ENCODE measurements at regions not wholly inside any gene's neighbourhood (a gene's known extent, or its start where the extent isn't known, plus 50 kb on each side); places are given as distances from the start of the nearest gene placed in this dataset.

GRCh38 chr15:69599271-69599670, 146.7 kb downstream of the RPLP1 start:
- 82% methylated on average over 5 of the region's 5 CpGs for WGBS (ENCODE audit: insufficient coverage)

GRCh38 chr15:69600556-69601085, 148.0 kb downstream of the RPLP1 start:
- no peak overlapping the region for H3K4me3 ChIP-seq (ENCODE audit: low read length)

More at GRCh38 chr15:69599271-69599670, 146.7 kb downstream of the RPLP1 start:
- no peak overlapping the region for H3K27ac ChIP-seq (ENCODE audit: low read length)
- H3K4me1 ChIP-seq (ENCODE audit: control insufficient read depth, insufficient read depth, low read length) = peaks cover 26% of the 10 kb centered on the region
- DNase-seq = no peak
- H3K4me3 ChIP-seq (ENCODE audit: low read length) = no peak overlapping the region
- no peaks in the 10 kb centered on the region for H3K36me3 ChIP-seq (ENCODE audit: control insufficient read depth, insufficient read depth, low read length)
- peaks cover 22% of the 10 kb centered on the region for H3K27me3 ChIP-seq (ENCODE audit: control insufficient read depth, insufficient read depth, low read length)
- peaks cover 3% of the 10 kb centered on the region for H3K9me3 ChIP-seq (replicated peaks; ENCODE audit: control insufficient read depth, low read depth, low read length)

GRCh38 chr15:69601711-69602504, 149.3 kb downstream of the RPLP1 start:
- H3K36me3 ChIP-seq (ENCODE audit: control insufficient read depth, insufficient read depth, low read length) = no peaks in the 10 kb centered on the region
- H3K27ac ChIP-seq (ENCODE audit: low read length) = no peak overlapping the region
- peaks cover 4% of the 10 kb centered on the region for H3K4me1 ChIP-seq (ENCODE audit: control insufficient read depth, insufficient read depth, low read length)
- no peak overlapping the region for H3K4me3 ChIP-seq (ENCODE audit: low read length)
- H3K9me3 ChIP-seq (replicated peaks; ENCODE audit: control insufficient read depth, low read depth, low read length) = peaks cover 3% of the 10 kb centered on the region
- DNase-seq = no peak
- WGBS (ENCODE audit: insufficient coverage) = 86% methylated on average over 3 of the region's 7 CpGs
- H3K27me3 ChIP-seq (ENCODE audit: control insufficient read depth, insufficient read depth, low read length) = peaks cover 22% of the 10 kb centered on the region

More at GRCh38 chr15:69600556-69601085, 148.0 kb downstream of the RPLP1 start:
- Histone ChIP-seq H3K4me1 (ENCODE audit: control insufficient read depth, insufficient read depth, low read length) (peaks cover 12% of the 10 kb centered on the region), H3K27me3 (ENCODE audit: control insufficient read depth, insufficient read depth, low read length) (peaks cover 22% of the 10 kb centered on the region), H3K9me3 (replicated peaks; ENCODE audit: control insufficient read depth, low read depth, low read length) (peaks cover 3% of the 10 kb centered on the region), H3K36me3 (ENCODE audit: control insufficient read depth, insufficient read depth, low read length) (no peaks in the 10 kb centered on the region), H3K27ac (ENCODE audit: low read length) (no peak overlapping the region)
- whole genome bisulfite sequencing (ENCODE audit: insufficient coverage) = 89% methylated on average over 3 of the region's 3 CpGs
- no peak for DNase-seq

GRCh38 chr15:69602921-69603320, 150.3 kb downstream of the RPLP1 start:
- no peak for DNase-seq
- peaks cover 22% of the 10 kb centered on the region for H3K27me3 ChIP-seq (ENCODE audit: control insufficient read depth, insufficient read depth, low read length)
- no peaks in the 10 kb centered on the region for H3K36me3 ChIP-seq (ENCODE audit: control insufficient read depth, insufficient read depth, low read length)
- H3K4me3 ChIP-seq (ENCODE audit: low read length) = no peak overlapping the region
- WGBS (ENCODE audit: insufficient coverage) = 71% methylated on average over 4 of the region's 4 CpGs
- H3K9me3 ChIP-seq (replicated peaks; ENCODE audit: control insufficient read depth, low read depth, low read length) = peaks cover 3% of the 10 kb centered on the region
- no peak overlapping the region for H3K27ac ChIP-seq (ENCODE audit: low read length)
- H3K4me1 ChIP-seq (ENCODE audit: control insufficient read depth, insufficient read depth, low read length) = no peaks in the 10 kb centered on the region

- no CpG with 5 or more reads among the region's 1 CpG for WGBS (ENCODE audit: insufficient coverage)
- H3K36me3 ChIP-seq (ENCODE audit: control insufficient read depth, insufficient read depth, low read length) = no peaks in the 10 kb centered on the region
- DNase-seq = no peak
- peaks cover 20% of the 10 kb centered on the region for H3K27me3 ChIP-seq (ENCODE audit: control insufficient read depth, insufficient read depth, low read length)
- H3K9me3 ChIP-seq (replicated peaks; ENCODE audit: control insufficient read depth, low read depth, low read length) = no peaks in the 10 kb centered on the region
- H3K27ac ChIP-seq (ENCODE audit: low read length) = no peak overlapping the region
- no peak overlapping the region for H3K4me3 ChIP-seq (ENCODE audit: low read length)
- no peaks in the 10 kb centered on the region for H3K4me1 ChIP-seq (ENCODE audit: control insufficient read depth, insufficient read depth, low read length)
Observed at GRCh38 chr15:69603369-69604071, 150.9 kb downstream of the RPLP1 start.

GRCh38 chr15:69604072-69604411, 151.4 kb downstream of the RPLP1 start:
- Histone ChIP-seq H3K4me3 (ENCODE audit: low read length) (no peak overlapping the region), H3K27ac (ENCODE audit: low read length) (no peak overlapping the region), H3K9me3 (replicated peaks; ENCODE audit: control insufficient read depth, low read depth, low read length) (no peaks in the 10 kb centered on the region), H3K27me3 (ENCODE audit: control insufficient read depth, insufficient read depth, low read length) (peaks cover 20% of the 10 kb centered on the region), H3K36me3 (ENCODE audit: control insufficient read depth, insufficient read depth, low read length) (no peaks in the 10 kb centered on the region), H3K4me1 (ENCODE audit: control insufficient read depth, insufficient read depth, low read length) (no peaks in the 10 kb centered on the region)
- WGBS (ENCODE audit: insufficient coverage) = 17% methylated on average over 1 of the region's 4 CpGs
- DNase-seq = no peak

- H3K4me3 ChIP-seq (ENCODE audit: low read length) = no peak overlapping the region
- H3K27me3 ChIP-seq (ENCODE audit: control insufficient read depth, insufficient read depth, low read length) = peaks cover 7% of the 10 kb centered on the region
- no peak for DNase-seq
- no peak overlapping the region for H3K27ac ChIP-seq (ENCODE audit: low read length)
- WGBS (ENCODE audit: insufficient coverage) = 51% methylated on average over 4 of the region's 5 CpGs
- no peaks in the 10 kb centered on the region for H3K9me3 ChIP-seq (replicated peaks; ENCODE audit: control insufficient read depth, low read depth, low read length)
- H3K4me1 ChIP-seq (ENCODE audit: control insufficient read depth, insufficient read depth, low read length) = peaks cover 2% of the 10 kb centered on the region
- H3K36me3 ChIP-seq (ENCODE audit: control insufficient read depth, insufficient read depth, low read length) = no peaks in the 10 kb centered on the region
Observed at GRCh38 chr15:69606144-69606543, 153.5 kb downstream of the RPLP1 start.

- Histone ChIP-seq H3K9me3 (replicated peaks; ENCODE audit: control insufficient read depth, low read depth, low read length) (no peaks in the 10 kb centered on the region), H3K4me1 (ENCODE audit: control insufficient read depth, insufficient read depth, low read length) (peaks cover 2% of the 10 kb centered on the region), H3K4me3 (ENCODE audit: low read length) (no peak overlapping the region), H3K27me3 (ENCODE audit: control insufficient read depth, insufficient read depth, low read length) (peaks cover 7% of the 10 kb centered on the region), H3K36me3 (ENCODE audit: control insufficient read depth, insufficient read depth, low read length) (no peaks in the 10 kb centered on the region), H3K27ac (ENCODE audit: low read length) (no peak overlapping the region)
- 64% methylated on average over 8 of the region's 11 CpGs for WGBS (ENCODE audit: insufficient coverage)
- no peak for DNase-seq
Observed at GRCh38 chr15:69606921-69607500, 154.4 kb downstream of the RPLP1 start.

GRCh38 chr15:69608661-69609060, 156.0 kb downstream of the RPLP1 start:
- Histone ChIP-seq H3K27me3 (ENCODE audit: control insufficient read depth, insufficient read depth, low read length) (peaks cover 2% of the 10 kb centered on the region), H3K4me1 (ENCODE audit: control insufficient read depth, insufficient read depth, low read length) (peaks cover 6% of the 10 kb centered on the region), H3K4me3 (ENCODE audit: low read length) (no peak overlapping the region), H3K27ac (ENCODE audit: low read length) (no peak overlapping the region), H3K9me3 (replicated peaks; ENCODE audit: control insufficient read depth, low read depth, low read length) (no peaks in the 10 kb centered on the region), H3K36me3 (ENCODE audit: control insufficient read depth, insufficient read depth, low read length) (no peaks in the 10 kb centered on the region)
- WGBS (ENCODE audit: insufficient coverage) = 78% methylated on average over 2 of the region's 4 CpGs
- no peak for DNase-seq

GRCh38 chr15:69609176-69609575, 156.6 kb downstream of the RPLP1 start:
- no peak for DNase-seq
- H3K9me3 ChIP-seq (replicated peaks; ENCODE audit: control insufficient read depth, low read depth, low read length) = no peaks in the 10 kb centered on the region
- H3K4me3 ChIP-seq (ENCODE audit: low read length) = no peak overlapping the region
- no peaks in the 10 kb centered on the region for H3K36me3 ChIP-seq (ENCODE audit: control insufficient read depth, insufficient read depth, low read length)
- H3K4me1 ChIP-seq (ENCODE audit: control insufficient read depth, insufficient read depth, low read length) = peaks cover 6% of the 10 kb centered on the region
- no peaks in the 10 kb centered on the region for H3K27me3 ChIP-seq (ENCODE audit: control insufficient read depth, insufficient read depth, low read length)
- 100% methylated on average over 1 of the region's 5 CpGs for WGBS (ENCODE audit: insufficient coverage)
- no peak overlapping the region for H3K27ac ChIP-seq (ENCODE audit: low read length)
